ENCODE measurements at regions not wholly inside any gene's neighbourhood (a gene's known extent, or its start where the extent isn't known, plus 50 kb on each side); places are given as distances from the start of the nearest gene placed in this dataset.
"Not testable (repeated sequence)": the region's sequence is repeated elsewhere in the genome, so short reads cannot be mapped to it uniquely, and the experiment has no call there.

DNA sequence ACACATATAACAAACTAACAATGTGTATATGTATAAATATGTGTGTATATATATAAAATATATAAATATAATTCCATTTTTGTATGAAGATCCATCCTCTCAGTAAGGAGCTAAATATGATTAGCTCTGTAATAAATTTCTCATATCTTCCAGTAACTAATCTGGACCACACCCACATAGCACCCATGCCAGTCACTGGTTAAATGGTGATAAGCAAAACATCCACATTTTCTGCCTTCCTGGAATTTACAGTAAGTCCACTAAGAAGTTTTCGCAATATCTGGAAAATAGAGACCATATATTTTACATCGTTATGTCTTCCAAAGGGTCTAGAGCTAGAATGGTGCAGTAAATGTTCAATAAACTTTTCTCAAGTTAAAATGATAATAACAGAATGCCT lies 151.5 kb upstream of the STMND1 start:
- no peak for DNase-seq (ENCODE audit: low read depth in 2 of 2)

DNA sequence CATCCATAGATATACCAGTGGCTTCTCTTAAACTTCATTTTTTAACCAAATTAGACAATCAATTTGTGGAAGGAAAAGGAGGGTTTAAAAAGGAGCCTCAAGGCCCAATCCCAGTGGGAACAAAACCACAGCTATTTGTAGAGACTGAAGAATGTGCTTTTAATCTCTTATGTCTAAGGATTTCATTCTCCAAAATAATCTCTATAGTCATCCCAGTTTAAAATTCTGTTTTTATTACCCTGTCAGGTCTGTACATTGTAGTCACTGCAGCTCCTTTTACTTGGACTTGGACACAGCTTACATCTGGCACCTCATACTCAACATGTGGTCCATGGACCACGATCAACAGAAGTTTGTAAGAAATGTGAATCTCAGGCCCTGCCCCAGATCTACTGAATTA lies 152.1 kb upstream of the STMND1 start:
- no peak for DNase-seq (ENCODE audit: low read depth in 2 of 2)

DNA sequence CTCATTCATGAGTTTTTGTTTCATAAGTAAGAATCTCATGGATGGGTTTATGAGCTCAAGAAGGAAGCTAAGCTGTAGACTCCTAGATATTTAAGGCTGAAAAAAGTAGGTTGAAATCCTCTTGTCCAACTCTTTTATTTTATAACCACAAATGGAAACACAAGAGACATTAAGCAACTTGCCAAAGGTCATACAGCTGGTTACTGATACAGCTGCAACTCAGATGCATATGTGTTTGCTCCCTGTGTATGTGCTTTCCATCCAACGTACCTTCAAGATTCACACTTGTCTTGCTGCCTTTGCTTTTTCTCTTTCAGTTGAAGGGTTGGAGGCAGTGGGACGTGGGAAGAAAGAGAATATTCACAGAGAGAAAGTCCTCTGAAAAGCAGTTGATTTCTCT lies 153.5 kb upstream of the STMND1 start:
- no peak for DNase-seq (ENCODE audit: low read depth in 2 of 2)

DNA sequence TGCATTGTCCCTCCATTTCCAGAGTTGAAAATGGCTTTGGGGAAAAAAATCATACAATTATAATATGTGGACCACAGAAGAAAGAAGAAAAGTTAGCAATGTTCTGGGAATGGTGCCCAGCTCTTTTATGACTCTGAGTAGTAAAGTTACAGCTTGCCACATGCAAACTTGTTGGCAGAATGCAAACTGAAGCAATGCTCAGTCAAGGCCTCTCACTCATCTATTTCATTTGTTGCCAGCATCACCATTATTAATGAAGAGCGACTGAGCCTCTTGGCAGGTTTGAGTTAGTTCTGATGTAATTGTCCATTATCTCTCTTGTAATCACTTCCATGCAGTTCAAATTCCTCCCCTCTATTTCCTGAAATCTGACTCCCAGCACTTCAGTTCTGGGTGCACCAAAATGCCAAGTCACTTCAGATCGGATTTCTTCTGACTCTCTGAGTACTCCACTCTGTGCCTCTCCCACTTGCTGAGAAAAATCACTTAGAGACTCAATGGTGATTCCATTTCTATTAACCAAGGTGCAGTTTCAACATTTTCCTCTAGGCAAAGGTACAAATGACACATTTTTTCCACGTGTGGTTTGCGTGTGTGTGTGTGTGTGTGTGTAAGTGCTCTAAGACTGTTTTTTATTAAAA lies 154.4 kb upstream of the STMND1 start:
- DNase-seq (ENCODE audit: low read depth in 2 of 2) = no peak

DNA sequence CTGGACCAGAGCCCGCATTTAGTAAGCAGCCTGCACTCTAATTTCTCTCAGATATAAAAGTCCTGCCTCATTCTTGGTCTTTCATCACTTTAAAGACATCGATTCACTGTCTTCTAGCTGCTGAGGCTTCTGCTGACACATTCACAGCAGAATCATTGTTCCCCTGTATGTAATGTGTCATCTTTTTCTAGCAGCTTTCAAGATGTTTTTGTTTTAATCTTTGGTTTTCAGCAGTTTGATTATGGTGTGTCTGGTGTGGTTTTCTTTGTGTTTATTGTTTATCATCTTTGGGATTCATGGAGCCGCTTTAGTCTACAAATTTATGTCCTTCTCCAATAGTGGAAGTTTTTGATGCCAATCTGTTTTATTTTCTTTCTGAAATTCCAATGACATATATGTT lies 157.3 kb upstream of the STMND1 start:
- no peak for DNase-seq (ENCODE audit: low read depth in 2 of 2)

DNA sequence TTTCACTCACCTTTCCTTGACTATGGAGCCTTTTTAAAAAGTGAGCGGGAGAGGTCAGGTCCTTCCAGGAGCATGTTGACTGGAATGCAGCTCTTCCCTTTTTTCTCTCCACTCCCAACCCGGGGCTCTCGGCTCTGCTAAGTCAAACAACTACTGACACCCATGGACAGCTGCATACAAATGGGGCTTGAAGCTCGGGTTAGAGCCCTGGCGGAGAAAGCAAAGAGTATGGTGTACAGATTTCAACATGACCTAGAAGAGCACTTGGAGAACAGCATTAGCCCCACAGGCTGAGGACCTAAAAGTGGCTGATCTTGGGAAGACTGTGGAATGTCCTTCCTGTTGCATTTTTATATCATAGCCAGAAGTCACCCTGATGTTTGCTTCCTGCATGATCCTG lies 162.0 kb upstream of the STMND1 start:
- no peak for DNase-seq (ENCODE audit: low read depth in 2 of 2)

DNA sequence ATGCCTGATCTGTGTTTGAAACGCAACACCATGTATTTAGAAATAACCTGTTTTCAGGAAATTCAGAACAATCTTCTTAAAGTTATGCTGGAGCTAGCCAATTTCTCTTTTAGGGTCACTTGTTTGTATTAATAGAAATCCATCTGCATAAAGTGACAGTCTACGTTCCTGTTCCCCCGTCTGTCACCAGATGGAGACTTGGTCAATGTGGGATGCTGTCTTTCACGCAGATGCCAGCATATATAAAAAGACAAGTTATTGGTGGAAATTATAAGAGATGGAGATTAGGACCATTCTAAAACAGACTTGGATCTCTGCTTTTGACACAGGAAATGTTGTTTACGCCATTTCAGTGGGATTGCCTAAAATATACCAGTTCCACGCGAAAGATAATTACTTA lies 162.5 kb upstream of the STMND1 start:
- no peak for DNase-seq (ENCODE audit: low read depth in 2 of 2)

DNA sequence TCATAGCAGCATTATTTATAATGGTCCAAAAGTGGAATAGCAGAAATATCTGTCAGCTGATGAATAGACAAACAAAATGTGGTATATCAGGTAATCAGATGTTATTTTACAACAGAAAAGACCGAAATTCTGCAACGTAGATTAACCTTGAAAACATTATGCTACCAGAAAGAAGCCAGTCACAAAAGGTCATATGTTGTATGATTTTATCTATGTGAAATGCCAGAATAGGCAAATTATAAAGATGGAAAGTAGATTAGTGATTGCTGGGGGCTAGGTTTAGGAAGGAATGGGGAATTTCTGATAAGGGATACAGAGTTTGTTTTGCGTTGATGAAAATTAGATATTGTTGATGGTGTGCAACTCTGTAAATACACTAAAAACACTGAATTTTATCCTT lies 165.0 kb upstream of the STMND1 start:
- no peak for DNase-seq (ENCODE audit: low read depth in 2 of 2)

DNA sequence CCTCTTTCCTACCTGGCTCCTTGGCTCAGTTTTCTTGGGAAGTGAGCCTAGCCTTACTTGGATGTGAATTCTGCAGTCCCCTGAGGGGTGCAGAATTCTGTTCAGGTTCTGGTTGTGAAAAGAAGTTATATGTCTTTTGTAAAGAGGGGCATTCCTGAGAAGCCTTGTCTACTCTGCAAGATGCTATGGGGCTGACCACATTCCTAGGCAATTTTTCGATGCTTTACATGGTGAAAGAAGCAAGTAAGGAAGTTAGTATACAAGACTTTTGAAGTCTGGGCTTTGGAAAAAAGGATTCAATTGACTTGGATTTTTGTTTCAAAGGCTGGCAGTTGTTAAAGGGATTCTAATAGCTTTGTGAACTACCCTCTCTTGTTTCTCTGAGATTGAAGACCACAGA lies 167.9 kb upstream of the STMND1 start:
- no peak for DNase-seq (ENCODE audit: low read depth in 2 of 2)

DNA sequence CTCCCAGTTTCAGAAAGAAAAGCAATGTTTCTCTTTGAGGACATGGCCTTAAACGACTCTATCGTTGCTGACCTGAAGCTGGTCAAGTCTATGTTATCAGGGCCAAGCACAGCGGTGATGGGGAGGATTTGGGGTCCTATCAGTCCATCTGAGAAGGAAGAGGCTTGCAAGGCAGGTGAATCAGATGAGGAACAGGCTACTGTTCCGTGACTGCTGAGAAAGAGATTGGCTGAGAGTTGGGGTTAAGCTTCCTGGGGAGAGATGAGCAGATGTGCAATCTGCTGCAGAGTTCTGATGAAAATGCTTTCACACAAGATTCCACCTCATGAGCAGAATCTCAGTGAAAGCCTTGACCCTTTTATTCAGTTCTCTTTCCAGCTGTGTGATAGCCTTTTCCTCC lies 168.3 kb upstream of the STMND1 start:
- no peak for DNase-seq (ENCODE audit: low read depth in 2 of 2)

DNA sequence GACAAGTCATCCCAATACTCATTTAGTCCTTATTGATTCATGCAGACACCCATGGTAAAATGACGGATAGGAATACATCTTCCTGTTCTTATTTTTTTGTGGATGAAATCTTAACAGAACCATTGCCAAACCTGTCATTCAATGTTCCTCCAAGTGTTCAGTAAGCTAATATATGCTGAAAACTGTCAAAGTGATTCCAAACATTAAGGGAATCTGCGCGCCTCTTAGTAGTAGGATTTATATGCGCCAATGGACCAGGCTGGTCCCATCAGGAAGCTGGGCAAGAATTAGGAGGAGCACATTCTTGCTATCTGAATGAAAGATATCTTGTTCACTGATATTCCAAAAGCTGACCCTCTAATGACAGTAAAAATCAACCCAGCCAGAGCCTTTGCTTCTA lies 168.9 kb upstream of the STMND1 start:
- DNase-seq (ENCODE audit: low read depth in 2 of 2) = no peak

DNA sequence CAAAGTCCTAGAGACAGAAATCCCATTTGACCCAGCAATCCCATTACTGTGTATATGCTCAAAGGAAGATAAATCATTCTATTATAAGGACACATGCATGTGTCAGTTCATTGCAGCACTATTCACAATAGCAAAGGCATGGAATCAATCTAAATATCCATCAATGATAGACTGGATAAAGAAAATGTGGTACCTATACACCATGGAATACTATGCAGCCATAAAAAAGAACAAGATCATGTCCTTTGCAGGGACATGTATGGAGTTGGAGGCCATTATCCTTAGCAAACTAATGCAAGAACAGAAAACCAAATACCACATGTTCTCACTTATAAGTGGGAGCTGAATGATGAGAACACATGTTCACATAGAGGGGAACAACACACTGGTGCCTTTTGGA lies 169.8 kb upstream of the ATXN1 start:
- not testable (repeated sequence) for DNase-seq (ENCODE audit: low read depth in 2 of 2)

DNA sequence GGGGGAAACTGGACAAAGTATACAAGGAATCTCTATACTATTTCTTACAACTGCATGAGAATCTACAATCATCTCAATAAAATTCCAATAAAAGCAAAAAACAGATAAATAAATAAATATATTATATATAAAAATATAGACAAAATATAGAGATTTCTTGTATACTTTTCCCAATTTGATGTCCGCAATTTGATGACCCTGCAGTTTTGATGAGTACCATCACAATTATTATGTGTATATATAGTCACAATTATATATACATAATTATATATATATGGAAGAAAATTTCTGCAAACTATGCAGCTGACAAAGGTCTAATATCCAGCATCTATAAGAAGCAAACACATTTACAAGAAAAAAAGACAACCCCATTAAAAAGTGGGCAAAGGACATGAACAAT lies 169.2 kb upstream of the ATXN1 start:
- DNase-seq (ENCODE audit: low read depth in 2 of 2) = no peak

DNA sequence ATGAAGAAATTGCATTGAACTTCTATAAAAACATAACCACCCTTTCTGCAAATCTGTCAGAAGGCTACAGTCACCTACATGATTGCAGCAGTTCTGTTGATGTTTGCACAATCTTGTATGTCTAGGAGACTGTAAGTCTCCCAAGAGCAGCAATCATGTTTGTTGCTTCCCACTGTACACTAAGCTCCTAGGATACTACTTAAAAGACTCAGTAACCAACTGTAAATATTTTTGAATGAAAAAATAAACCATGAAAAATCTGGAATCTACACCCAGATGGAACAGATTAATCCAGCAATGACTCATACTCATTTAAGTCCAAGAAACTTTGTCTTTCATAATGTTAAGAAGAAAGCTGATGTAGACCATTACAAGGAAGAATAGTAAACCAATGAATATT lies 168.5 kb upstream of the ATXN1 start:
- no peak for DNase-seq (ENCODE audit: low read depth in 2 of 2)

DNA sequence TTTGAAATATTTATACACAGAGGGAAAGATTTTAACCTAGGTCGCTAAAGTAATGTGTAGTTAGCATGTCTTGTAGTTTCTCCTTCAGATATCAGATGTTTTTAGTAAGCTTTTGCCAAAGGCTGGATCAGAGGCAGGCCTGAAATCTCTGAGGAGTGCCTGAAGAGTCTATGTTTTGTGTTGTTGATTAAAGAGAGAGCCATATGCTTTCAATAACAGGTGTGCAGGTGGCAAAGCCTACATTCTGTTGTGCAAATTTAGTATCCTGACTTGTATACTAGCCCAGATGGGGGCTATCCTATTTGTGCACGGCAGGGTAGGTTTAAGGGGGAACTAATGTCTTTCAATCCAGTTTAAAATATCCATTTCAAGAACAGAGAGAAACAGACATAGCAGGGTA lies 167.1 kb upstream of the ATXN1 start:
- DNase-seq (ENCODE audit: low read depth in 2 of 2) = no peak

DNA sequence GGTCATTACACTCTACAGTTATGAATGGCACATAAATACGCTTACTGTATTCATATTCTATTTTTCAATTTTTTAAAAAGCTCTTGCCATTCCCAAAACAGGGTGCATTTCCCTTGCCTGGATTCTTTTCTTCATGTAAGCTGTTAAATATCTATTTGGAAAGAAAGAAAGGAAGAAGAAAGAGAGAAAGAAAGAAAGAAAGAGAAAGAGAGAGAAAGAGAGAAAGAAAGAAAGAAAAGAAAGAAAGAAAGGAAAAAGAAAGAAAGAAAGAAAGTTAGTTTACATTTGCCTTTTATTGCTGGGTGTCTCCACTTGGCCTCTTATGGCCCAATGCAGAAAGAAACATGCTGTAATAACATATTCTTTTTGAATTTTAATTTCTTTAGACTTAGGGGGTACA lies 165.9 kb upstream of the ATXN1 start:
- DNase-seq (ENCODE audit: low read depth in 2 of 2) = no peak

DNA sequence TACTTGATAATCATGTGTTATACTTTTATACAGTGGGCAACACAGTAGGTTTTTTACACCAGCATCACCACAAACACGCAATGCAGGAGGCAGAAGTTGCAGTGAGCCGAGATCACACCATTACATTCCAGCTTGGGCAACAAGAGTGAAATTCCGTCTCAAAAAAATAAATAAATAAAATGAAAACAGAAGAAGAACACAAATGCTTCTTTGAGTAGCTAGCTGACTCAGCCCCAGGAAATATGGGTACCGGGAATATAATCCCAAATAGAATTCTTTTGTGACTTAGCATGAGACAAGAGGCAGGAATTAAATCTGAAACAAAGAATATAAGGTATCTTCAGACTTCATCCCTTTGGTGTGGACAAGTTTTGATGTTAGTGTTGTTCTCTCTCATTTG lies 164.2 kb upstream of the ATXN1 start:
- DNase-seq (ENCODE audit: low read depth in 2 of 2) = no peak

DNA sequence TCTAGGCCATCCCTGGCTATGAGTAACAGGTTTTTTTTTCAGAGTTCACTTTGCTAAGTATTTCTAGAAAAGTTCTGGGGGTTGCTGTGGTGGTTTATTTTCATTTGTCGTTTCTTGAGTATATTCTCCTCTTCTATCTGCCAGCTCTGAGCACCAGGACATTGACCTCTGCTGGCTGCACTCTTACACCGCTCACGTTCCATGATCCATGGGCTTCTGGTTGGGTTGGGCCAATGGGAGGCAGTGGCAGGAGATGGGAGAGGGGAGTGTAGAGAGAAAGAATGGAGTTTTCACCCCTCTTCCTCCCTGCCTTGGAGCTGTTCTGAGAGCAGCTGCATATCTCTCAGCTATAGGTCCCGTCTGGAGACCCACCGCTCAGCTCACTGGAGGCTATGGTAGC lies 161.0 kb upstream of the ATXN1 start:
- DNase-seq (ENCODE audit: low read depth in 2 of 2) = no peak

DNA sequence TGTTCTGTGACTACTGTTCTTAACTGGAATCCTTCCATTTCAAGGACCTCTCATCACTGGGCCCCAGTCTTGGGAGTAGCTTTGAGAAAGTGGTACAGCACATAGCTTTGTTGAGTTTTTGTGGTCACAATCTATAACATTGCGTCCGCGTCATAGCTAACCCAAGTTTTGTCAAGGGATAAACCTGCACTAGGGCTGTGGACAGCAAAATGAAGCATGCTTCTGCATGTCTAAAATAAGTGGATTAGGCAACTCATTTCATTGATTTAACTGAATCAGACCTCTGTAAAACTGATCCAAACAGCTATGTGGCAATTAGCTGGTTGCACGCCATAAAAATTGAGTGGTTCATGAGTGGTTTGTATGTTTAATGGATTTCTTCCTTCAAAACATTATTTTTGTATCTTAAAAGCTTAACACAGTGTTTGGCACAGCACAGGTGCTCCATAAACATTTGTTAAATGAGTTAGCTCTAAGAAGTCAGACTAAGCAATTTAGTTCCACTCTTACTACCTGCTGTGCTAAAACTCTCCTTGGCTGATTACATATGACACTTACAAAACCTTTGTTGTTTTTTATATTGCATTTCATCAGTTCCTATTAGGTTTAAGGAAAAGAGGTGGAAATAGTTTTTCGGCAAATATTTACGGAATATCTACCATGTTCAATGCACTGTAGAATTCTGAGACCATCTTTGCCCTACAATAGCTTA lies 160.3 kb upstream of the ATXN1 start:
- DNase-seq (ENCODE audit: low read depth in 2 of 2) = no peak

DNA sequence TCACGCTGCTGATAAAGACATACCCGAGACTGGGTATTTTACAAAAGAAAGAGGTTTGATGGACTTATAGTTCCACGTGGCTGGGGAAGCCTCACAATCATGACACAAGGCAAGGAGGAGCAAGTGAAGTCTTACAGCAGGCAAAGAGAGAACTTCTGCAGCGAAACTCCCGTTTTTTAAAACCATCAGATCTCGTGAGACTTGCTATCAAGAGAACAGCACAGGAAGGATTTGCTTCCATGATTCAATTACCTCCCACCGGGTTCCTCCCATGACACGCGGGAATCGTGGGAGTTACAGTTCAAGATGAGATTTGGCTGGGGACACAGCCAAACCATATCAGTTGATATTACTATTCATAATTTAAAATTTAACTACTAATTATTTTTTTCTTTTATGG lies 157.3 kb upstream of the ATXN1 start:
- DNase-seq (ENCODE audit: low read depth in 2 of 2) = no peak

DNA sequence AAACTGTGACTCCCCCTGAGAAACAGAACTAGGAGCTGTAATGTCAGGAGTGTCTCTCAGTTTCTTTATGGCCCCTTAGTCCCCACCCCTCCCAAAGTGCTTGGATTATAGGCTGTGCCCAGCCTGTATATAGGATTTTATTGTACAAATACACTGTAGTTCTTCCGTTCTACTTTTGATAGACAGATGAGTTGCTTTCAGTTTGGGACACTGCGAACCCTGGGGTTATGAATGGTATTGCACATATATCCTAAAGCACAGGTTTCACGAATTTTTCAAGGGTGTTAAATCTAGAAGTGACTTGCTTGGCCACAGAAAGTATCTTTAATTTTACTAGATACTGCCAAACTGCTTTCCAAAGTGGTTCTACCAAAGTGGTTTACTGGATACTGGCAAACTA lies 152.9 kb upstream of the ATXN1 start:
- DNase-seq (ENCODE audit: low read depth in 2 of 2) = no peak

DNA sequence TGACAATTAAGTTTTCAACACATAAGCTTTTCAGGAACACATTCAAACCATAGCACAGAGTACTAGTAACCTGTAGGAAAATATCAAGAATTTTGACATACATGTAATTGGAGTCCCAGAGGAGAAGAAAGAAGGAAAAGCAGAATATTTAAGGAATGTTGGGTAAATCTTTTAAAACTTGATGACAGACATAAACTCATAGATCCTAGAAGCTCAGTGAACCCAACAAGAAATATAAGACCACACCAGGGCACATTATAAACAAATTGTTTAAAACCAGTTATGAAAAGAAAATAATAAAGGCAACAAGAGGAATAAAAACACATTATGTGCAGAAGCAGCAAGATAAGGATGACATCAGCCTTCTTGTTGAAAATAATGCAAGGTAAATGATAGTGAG lies 151.5 kb upstream of the ATXN1 start:
- DNase-seq (ENCODE audit: low read depth in 2 of 2) = no peak

DNA sequence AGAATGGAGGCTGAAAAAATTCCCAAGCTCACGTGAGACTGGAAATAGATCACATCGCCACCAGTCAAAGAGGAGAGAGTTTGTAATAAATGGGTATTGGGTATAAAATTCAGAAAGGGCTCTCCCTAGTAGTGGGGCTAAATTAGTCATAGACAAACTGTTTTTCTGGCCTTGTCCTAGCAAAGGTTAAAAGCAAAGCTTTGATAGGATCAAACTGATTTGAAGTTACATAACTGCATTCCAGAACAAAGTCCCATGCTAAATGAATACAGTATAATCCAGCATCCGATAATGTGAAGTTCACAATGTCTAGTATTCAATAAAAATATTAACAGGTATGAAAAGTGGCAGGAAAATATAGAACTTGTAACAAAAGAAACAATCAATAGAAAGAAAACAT lies 149.8 kb upstream of the ATXN1 start:
- DNase-seq (ENCODE audit: low read depth in 2 of 2) = no peak
